Hepatocyte (in vitro differentiated cells): ENCODE measurements at regions not wholly inside any gene's neighbourhood (a gene's known extent, or its start where the extent isn't known, plus 50 kb on each side); places are given as distances from the start of the nearest gene placed in this dataset.

Source experiments
- DNase-seq: peaks from one replicate; pipeline ENCODE4 v3.0.0-alpha.2; 2016; ENCODE audit warnings: low spot score
- H2AFZ ChIP-seq: fragments of 200-600 bp; sonication (generic); 2 replicates; pipeline ENCODE4 v1.6.0; 2016; ENCODE audit warnings: antibody characterized with exemption, mild to moderate bottlenecking
- H3K27ac ChIP-seq: fragments of 200-600 bp; sonication (generic); 2 replicates; pipeline ENCODE4 v1.5.1; 2016; ENCODE audit warnings: mild to moderate bottlenecking
- H3K27me3 ChIP-seq: fragments of 200-600 bp; sonication (generic); 2 replicates; pipeline ENCODE4 v1.6.1; 2016
- H3K36me3 ChIP-seq: fragments of 200-600 bp; sonication (generic); replicated peaks from 2 replicates; pipeline ENCODE4 v1.5.1; 2016; ENCODE audit warnings: low read depth; ENCODE audit not compliant: insufficient read depth
- H3K4me1 ChIP-seq: fragments of 200-600 bp; sonication (generic); 2 replicates; pipeline ENCODE4 v1.5.1; 2016; ENCODE audit warnings: mild to moderate bottlenecking, moderate library complexity; ENCODE audit not compliant: insufficient read depth
- H3K4me2 ChIP-seq: fragments of 200-600 bp; sonication (generic); 2 replicates; pipeline ENCODE4 v1.6.0; 2016
- H3K4me3 ChIP-seq: fragments of 200-600 bp; sonication (generic); 2 replicates; pipeline ENCODE4 v1.5.1; 2016; ENCODE audit warnings: mild to moderate bottlenecking
- H3K79me2 ChIP-seq: fragments of 200-600 bp; sonication (generic); 2 replicates; pipeline ENCODE4 v1.6.0; 2017; ENCODE audit warnings: mild to moderate bottlenecking
- H3K9me2 ChIP-seq: fragments of 200-600 bp; sonication (generic); replicated peaks from 2 replicates; pipeline ENCODE4 v1.6.0; 2017; ENCODE audit warnings: mild to moderate bottlenecking; ENCODE audit not compliant: insufficient read depth
- H3K9me3 ChIP-seq: fragments of 200-600 bp; sonication (generic); 2 replicates; pipeline ENCODE4 v1.5.1; 2016; ENCODE audit warnings: low read depth, mild to moderate bottlenecking
- H4K20me1 ChIP-seq: fragments of 200-600 bp; sonication (generic); 2 replicates; pipeline ENCODE4 v1.6.0; 2016; ENCODE audit warnings: mild to moderate bottlenecking; ENCODE audit not compliant: insufficient read depth, poor library complexity, severe bottlenecking
- EZH2 ChIP-seq: fragments of 200-600 bp; sonication (generic); IDR thresholded peaks from 2 replicates; pipeline ENCODE4 v1.6.1; 2016; ENCODE audit warnings: antibody characterized with exemption, mild to moderate bottlenecking, borderline replicate concordance
- EZH2phosphoT487 ChIP-seq: fragments of 200-600 bp; sonication (generic); IDR thresholded peaks from one replicate; pipeline ENCODE4 v1.6.1; 2018; ENCODE audit warnings: antibody characterized with exemption, mild to moderate bottlenecking, low read depth, moderate library complexity; ENCODE audit not compliant: unreplicated experiment, severe bottlenecking
- WGBS: methylation state at CpG from one replicate; pipeline ENCODE4 v1.1.6; 2016; ENCODE audit warnings: low lambda C conversion rate; ENCODE audit errors: missing lambda C conversion rate; 5-methylcytosine and 5-hydroxymethylcytosine counted together
- TF ChIP-seq, protein P1 (sequence below): fragments of 200-600 bp; sonication (generic); IDR thresholded peaks from 2 replicates; pipeline ENCODE4 v1.5.1; 2016; ENCODE audit warnings: antibody characterized with exemption, mild to moderate bottlenecking; ENCODE audit not compliant: poor library complexity

DNA sequence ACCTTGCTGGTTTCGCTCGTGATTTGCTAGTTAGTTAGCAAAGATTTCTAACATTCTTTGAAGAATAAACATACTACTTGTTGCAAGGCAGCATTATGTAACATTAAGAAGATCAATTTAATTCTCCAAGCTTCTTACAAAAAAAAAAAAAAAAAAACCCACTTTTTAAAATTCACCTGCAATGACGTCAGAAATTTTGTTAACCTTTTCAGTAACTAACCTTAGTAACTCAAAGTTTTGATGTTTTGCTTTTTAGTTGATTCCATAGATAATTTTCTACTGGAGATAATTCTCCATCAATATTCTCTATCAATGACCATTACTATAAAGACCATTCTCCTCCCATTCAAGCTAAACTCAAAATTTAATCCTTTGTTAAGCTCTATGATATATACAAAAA, 491.8 kb upstream of the TBL1XR1 start:
- TF ChIP-seq EZH2phosphoT487: no peak
- TF ChIP-seq, protein P1, sequence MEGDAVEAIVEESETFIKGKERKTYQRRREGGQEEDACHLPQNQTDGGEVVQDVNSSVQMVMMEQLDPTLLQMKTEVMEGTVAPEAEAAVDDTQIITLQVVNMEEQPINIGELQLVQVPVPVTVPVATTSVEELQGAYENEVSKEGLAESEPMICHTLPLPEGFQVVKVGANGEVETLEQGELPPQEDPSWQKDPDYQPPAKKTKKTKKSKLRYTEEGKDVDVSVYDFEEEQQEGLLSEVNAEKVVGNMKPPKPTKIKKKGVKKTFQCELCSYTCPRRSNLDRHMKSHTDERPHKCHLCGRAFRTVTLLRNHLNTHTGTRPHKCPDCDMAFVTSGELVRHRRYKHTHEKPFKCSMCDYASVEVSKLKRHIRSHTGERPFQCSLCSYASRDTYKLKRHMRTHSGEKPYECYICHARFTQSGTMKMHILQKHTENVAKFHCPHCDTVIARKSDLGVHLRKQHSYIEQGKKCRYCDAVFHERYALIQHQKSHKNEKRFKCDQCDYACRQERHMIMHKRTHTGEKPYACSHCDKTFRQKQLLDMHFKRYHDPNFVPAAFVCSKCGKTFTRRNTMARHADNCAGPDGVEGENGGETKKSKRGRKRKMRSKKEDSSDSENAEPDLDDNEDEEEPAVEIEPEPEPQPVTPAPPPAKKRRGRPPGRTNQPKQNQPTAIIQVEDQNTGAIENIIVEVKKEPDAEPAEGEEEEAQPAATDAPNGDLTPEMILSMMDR: no peak
- no peak for TF ChIP-seq EZH2
- Histone ChIP-seq H2AFZ (no peak overlapping the region), H3K79me2 (no peaks in the 10 kb centered on the region), H4K20me1 (no peaks in the 10 kb centered on the region), H3K9me3 (no peaks in the 10 kb centered on the region), H3K4me2 (no peak overlapping the region), H3K36me3 (no peaks in the 10 kb centered on the region), H3K27me3 (no peaks in the 10 kb centered on the region), H3K9me2 (no peaks in the 10 kb centered on the region), H3K27ac (no peak overlapping the region), H3K4me3 (no peak overlapping the region), H3K4me1 (no peaks in the 10 kb centered on the region)
- 93% methylated on average over 3 of the region's 3 CpGs for WGBS
- DNase-seq: no peak

DNA sequence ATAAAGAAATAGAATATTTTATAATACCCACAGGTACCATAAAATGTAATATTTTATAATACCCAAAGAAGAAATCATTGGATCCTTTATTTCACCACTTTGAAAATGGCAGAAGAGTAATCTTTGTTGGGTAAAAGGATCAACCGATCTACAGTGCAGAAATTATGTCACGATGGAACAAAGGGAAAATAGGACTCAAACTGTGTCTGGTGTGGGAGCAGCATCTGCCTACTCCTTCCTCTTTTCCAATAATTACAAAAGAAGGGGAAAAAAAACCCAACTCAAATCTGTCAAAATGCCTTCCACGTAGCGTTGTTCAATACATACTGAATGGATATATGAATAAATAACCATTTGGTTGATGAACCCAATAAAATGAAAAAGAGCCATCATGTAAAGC, 492.6 kb upstream of the TBL1XR1 start:
- Histone ChIP-seq H3K9me2 (no peaks in the 10 kb centered on the region), H3K9me3 (no peaks in the 10 kb centered on the region), H3K4me1 (peaks cover 3% of the 10 kb centered on the region), H4K20me1 (no peaks in the 10 kb centered on the region), H3K79me2 (no peaks in the 10 kb centered on the region), H3K4me2 (no peak overlapping the region), H3K27me3 (no peaks in the 10 kb centered on the region), H3K27ac (no peak overlapping the region), H2AFZ (no peak overlapping the region), H3K36me3 (no peaks in the 10 kb centered on the region), H3K4me3 (no peak overlapping the region)
- no peak for DNase-seq
- WGBS: 88% methylated on average over 4 of the region's 4 CpGs
- TF ChIP-seq EZH2phosphoT487: no peak
- TF ChIP-seq EZH2: no peak
- TF ChIP-seq, protein P1: no peak

DNA sequence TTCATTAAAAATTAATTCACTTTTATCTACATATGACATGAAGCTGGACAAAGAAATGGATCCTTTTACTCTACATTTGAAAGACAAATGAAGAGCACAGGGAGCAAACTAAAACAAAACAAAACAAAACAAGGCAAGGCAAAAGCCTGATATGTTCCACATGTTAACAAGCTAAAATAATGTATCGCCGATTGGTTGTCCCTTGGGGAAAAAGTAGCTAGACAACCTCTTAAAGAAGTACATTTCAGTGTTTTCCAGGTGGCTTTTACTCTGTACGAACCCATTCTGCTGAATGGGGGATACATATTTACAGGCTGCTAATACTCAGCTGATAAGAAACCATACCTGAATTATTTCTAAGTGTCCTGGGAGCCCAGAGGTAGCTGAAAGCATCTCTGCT, 493.0 kb upstream of the TBL1XR1 start:
- H3K4me2 ChIP-seq: no peak overlapping the region
- no peaks in the 10 kb centered on the region for H4K20me1 ChIP-seq
- no peak overlapping the region for H3K4me3 ChIP-seq
- H3K79me2 ChIP-seq: no peaks in the 10 kb centered on the region
- no peaks in the 10 kb centered on the region for H3K36me3 ChIP-seq
- no peak overlapping the region for H2AFZ ChIP-seq
- no peak for DNase-seq
- peaks cover 4% of the 10 kb centered on the region for H3K4me1 ChIP-seq
- TF ChIP-seq EZH2phosphoT487: no peak
- TF ChIP-seq EZH2: no peak
- TF ChIP-seq, protein P1: no peak
- 75% methylated on average over 3 of the region's 3 CpGs for WGBS
- no peaks in the 10 kb centered on the region for H3K27me3 ChIP-seq
- H3K9me3 ChIP-seq: no peaks in the 10 kb centered on the region
- H3K9me2 ChIP-seq: no peaks in the 10 kb centered on the region
- H3K27ac ChIP-seq: no peak overlapping the region
